SK-N-MC (cell line): ENCODE measurements at regions not wholly inside any gene's neighbourhood (a gene's known extent, or its start where the extent isn't known, plus 50 kb on each side); places are given as distances from the start of the nearest gene placed in this dataset.

Source experiments
- EZH2 ChIP-seq: fragments of 200-600 bp; sonication (generic); IDR thresholded peaks from one replicate; pipeline ENCODE4 v1.6.1; 2017; ENCODE audit warnings: antibody characterized with exemption
- FOXP2 ChIP-seq: optimal IDR thresholded peaks from 2 replicates; pipeline ENCODE3; 2011; ENCODE audit warnings: mild to moderate bottlenecking, moderate library complexity; ENCODE audit not compliant: insufficient read depth; ENCODE audit errors: extremely low read length, control extremely low read depth
- POLR2AphosphoS5 ChIP-seq: IDR thresholded peaks from 2 replicates; pipeline ENCODE4 v1.6.1; 2012; ENCODE audit warnings: mild to moderate bottlenecking, low read depth, low read length, borderline replicate concordance

- TF ChIP-seq EZH2 = no peak
- no peak for TF ChIP-seq POLR2AphosphoS5
- TF ChIP-seq FOXP2 = no peak
Measured at GRCh38 chr5:3828761-3829160, 233.1 kb downstream of the IRX1 start.
